ENCODE measurements at regions not wholly inside any gene's neighbourhood (a gene's known extent, or its start where the extent isn't known, plus 50 kb on each side); places are given as distances from the start of the nearest gene placed in this dataset.

DNA sequence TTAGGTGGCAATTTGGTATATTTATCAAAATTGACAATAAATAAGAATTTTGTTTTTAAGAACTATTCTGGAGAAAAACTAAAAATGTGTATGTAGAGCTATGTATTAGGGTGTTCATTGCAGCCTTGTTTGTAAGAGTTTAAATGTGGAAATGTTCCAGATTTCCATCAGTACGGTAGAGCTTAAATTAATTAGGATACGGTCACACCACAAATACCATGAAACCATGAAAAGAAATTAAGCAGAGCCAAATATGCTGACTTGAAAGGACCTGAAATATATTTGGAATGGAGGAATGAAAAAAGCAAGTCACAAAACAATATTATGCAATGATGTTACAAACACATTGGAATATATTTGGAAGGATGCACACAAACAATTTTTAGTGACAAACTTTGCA, 64.6 kb downstream of the ACTBL2 start:
- ATAC-seq, result no peak
- DNase-seq, result no peak
- no peaks in the 10 kb centered on the region for H3K36me3 ChIP-seq
- intact Hi-C loops (cut with DNase I), result no loop called here
- no peak for TF ChIP-seq CTCF (IDR thresholded peaks at IDR 0.05)
- H3K27me3 ChIP-seq, result no peaks in the 10 kb centered on the region
- H3K4me1 ChIP-seq, result peaks cover 0 to 26% (median 0%) of the 10 kb centered on the region in 9 donors
- H3K9me3 ChIP-seq, result no peaks in the 10 kb centered on the region
- H3K4me3 ChIP-seq, result no peak overlapping the region
- 98 to 99% methylated on average over 2 of the region's 2 CpGs for WGBS, 2 donors
- H3K27ac ChIP-seq, result no peak overlapping the region

GRCh38 chr5:57417320-57417719, 65.3 kb downstream of the ACTBL2 start:
- ATAC-seq (peak in 1 of 8 donors; percentile 38), DNase-seq (no peak)
- H3K4me1 ChIP-seq, result peaks cover 0 to 27% (median 4%) of the 10 kb centered on the region in 9 donors
- H3K4me3 ChIP-seq, result no peak overlapping the region
- no peak for TF ChIP-seq CTCF (IDR thresholded peaks at IDR 0.05)
- 93 to 96% methylated on average over 6 of the region's 6 CpGs for whole genome bisulfite sequencing, 2 donors
- intact Hi-C loops (cut with DNase I), result no loop called here
- no peaks in the 10 kb centered on the region for H3K36me3 ChIP-seq
- H3K9me3 ChIP-seq, result no peaks in the 10 kb centered on the region
- no peak overlapping the region for H3K27ac ChIP-seq
- no peaks in the 10 kb centered on the region for H3K27me3 ChIP-seq

- TF ChIP-seq CTCF (IDR thresholded peaks at IDR 0.05), result no peak
- peak in 6 of 8 donors; percentile 54 to 88 (median 64) for ATAC-seq
- no peaks in the 10 kb centered on the region for H3K9me3 ChIP-seq
Measured at GRCh38 chr5:57416278-57416994, 66.2 kb downstream of the ACTBL2 start.

GRCh38 chr5:57414857-57415256, 67.8 kb downstream of the ACTBL2 start:
- no peaks in the 10 kb centered on the region for H3K36me3 ChIP-seq
- H3K27me3 ChIP-seq, result no peaks in the 10 kb centered on the region
- H3K4me3 ChIP-seq, result no peak overlapping the region
- intact Hi-C loops (cut with DNase I), result no loop called here
- H3K27ac ChIP-seq, result peak overlapping the region in 4 of 10 donors; percentile 28 to 67 (median 49)
- DNase-seq (no peak), ATAC-seq (peak in 5 of 8 donors; percentile 52 to 72 (median 63))
- no peaks in the 10 kb centered on the region for H3K9me3 ChIP-seq
- TF ChIP-seq CTCF (IDR thresholded peaks at IDR 0.05), result no peak
- 53 to 57% methylated on average over 2 of the region's 2 CpGs for WGBS, 2 donors
- peaks cover 0 to 50% (median 11%) of the 10 kb centered on the region in 9 donors for H3K4me1 ChIP-seq

More at GRCh38 chr5:57416278-57416994, 66.2 kb downstream of the ACTBL2 start:
- H3K27me3 ChIP-seq, result no peaks in the 10 kb centered on the region
- peaks cover 0 to 36% (median 6%) of the 10 kb centered on the region in 9 donors for H3K4me1 ChIP-seq
- WGBS, 2 donors, result 56 to 59% methylated on average over 4 of the region's 4 CpGs
- no peak for DNase-seq
- intact Hi-C loops (cut with DNase I), result no loop called here
- no peak overlapping the region for H3K27ac ChIP-seq
- H3K4me3 ChIP-seq, result no peak overlapping the region
- H3K36me3 ChIP-seq, result no peaks in the 10 kb centered on the region

Data from heart right ventricle (tissue), 16 donors.